ENCODE measurements at regions not wholly inside any gene's neighbourhood (a gene's known extent, or its start where the extent isn't known, plus 50 kb on each side); places are given as distances from the start of the nearest gene placed in this dataset.

- TF ChIP-seq YY1 (IDR thresholded peaks at IDR 0.05; ENCODE audit: low read depth) (no peak), NFIC (IDR thresholded peaks at IDR 0.05) (no peak), ZBTB7A (IDR thresholded peaks at IDR 0.05; ENCODE audit: low read depth) (no peak), TEAD4 (IDR thresholded peaks at IDR 0.05) (no peak), TAF1 (IDR thresholded peaks at IDR 0.05; ENCODE audit: low read depth) (no peak), MAX (IDR thresholded peaks at IDR 0.05) (no peak), RAD21 (IDR thresholded peaks at IDR 0.05; ENCODE audit: low read depth) (no peak), TCF12 (IDR thresholded peaks at IDR 0.05; ENCODE audit: low read depth) (no peak), EP300 (IDR thresholded peaks at IDR 0.05; ENCODE audit: borderline replicate concordance) (no peak), FOXM1 (IDR thresholded peaks at IDR 0.05; ENCODE audit: borderline replicate concordance, low read depth) (no peak), EGR1 (IDR thresholded peaks at IDR 0.05) (no peak), CREB1 (IDR thresholded peaks at IDR 0.05; ENCODE audit: low read depth) (no peak), CEBPB (IDR thresholded peaks at IDR 0.05) (no peak)
- TF ChIP-seq, protein P1, sequence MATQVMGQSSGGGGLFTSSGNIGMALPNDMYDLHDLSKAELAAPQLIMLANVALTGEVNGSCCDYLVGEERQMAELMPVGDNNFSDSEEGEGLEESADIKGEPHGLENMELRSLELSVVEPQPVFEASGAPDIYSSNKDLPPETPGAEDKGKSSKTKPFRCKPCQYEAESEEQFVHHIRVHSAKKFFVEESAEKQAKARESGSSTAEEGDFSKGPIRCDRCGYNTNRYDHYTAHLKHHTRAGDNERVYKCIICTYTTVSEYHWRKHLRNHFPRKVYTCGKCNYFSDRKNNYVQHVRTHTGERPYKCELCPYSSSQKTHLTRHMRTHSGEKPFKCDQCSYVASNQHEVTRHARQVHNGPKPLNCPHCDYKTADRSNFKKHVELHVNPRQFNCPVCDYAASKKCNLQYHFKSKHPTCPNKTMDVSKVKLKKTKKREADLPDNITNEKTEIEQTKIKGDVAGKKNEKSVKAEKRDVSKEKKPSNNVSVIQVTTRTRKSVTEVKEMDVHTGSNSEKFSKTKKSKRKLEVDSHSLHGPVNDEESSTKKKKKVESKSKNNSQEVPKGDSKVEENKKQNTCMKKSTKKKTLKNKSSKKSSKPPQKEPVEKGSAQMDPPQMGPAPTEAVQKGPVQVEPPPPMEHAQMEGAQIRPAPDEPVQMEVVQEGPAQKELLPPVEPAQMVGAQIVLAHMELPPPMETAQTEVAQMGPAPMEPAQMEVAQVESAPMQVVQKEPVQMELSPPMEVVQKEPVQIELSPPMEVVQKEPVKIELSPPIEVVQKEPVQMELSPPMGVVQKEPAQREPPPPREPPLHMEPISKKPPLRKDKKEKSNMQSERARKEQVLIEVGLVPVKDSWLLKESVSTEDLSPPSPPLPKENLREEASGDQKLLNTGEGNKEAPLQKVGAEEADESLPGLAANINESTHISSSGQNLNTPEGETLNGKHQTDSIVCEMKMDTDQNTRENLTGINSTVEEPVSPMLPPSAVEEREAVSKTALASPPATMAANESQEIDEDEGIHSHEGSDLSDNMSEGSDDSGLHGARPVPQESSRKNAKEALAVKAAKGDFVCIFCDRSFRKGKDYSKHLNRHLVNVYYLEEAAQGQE (IDR thresholded peaks at IDR 0.05; ENCODE audit: low read depth): no peak
- TF ChIP-seq, protein P2, sequence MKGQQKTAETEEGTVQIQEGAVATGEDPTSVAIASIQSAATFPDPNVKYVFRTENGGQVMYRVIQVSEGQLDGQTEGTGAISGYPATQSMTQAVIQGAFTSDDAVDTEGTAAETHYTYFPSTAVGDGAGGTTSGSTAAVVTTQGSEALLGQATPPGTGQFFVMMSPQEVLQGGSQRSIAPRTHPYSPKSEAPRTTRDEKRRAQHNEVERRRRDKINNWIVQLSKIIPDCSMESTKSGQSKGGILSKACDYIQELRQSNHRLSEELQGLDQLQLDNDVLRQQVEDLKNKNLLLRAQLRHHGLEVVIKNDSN (IDR thresholded peaks at IDR 0.05): no peak
These were observed 185.3 kb upstream of the CDH6 start for GRCh38 chr5:31008231-31008630.

DNA sequence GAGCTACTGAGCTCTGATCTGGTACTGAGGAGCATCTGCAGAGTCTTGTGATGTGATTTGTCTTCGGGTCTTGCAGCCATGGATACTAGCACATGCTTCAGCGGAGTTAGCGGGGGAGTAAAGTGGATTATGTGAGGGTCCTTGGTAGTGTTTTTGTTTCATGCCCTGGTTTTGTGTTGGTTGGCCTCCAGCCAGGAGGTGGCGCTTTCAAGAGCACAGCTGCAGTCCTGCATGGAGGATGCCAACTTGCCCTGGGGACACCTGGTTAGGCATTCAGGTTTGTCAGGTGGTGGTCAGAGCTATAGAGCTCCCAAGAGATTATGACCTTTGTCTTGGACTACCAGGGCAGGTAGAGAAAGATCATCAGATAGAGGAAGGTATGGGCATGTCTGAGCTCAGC lies 185.8 kb upstream of the CDH6 start:
- TF ChIP-seq YY1 (IDR thresholded peaks at IDR 0.05; ENCODE audit: low read depth) (no peak), CEBPB (IDR thresholded peaks at IDR 0.05) (no peak)

DNA sequence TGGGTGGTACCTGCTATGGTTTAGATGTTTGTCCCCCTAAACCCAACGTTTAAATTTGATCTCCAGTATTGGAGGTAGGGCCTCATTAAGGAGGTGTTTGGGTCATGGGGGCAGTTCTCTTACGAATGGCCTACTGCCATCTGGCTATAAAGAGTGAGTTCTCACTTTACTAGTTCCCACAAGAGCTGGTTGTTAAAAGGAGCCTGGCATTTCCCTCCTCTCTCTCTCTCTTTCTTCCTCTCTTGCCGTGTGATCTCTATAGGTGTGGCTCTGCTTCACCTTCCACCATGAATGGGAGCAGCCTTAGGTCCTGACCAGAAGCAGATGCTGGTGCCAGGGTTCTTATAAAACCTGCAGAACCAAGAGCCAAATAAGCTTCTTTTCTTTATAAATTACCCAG lies 193.2 kb upstream of the CDH6 start:
- TF ChIP-seq, protein P2 (IDR thresholded peaks at IDR 0.05): no peak
- no peak for TF ChIP-seq CREB1 (IDR thresholded peaks at IDR 0.05; ENCODE audit: low read depth)
- no peak for TF ChIP-seq TAF1 (IDR thresholded peaks at IDR 0.05; ENCODE audit: low read depth)
- TF ChIP-seq FOXM1 (IDR thresholded peaks at IDR 0.05; ENCODE audit: borderline replicate concordance, low read depth): no peak
- TF ChIP-seq ZBTB7A (IDR thresholded peaks at IDR 0.05; ENCODE audit: low read depth): no peak
- TF ChIP-seq RAD21 (IDR thresholded peaks at IDR 0.05; ENCODE audit: low read depth): no peak
- no peak for TF ChIP-seq MAX (IDR thresholded peaks at IDR 0.05)
- no peak for TF ChIP-seq TCF12 (IDR thresholded peaks at IDR 0.05; ENCODE audit: low read depth)
- no peak for TF ChIP-seq EP300 (IDR thresholded peaks at IDR 0.05; ENCODE audit: borderline replicate concordance)
- TF ChIP-seq EGR1 (IDR thresholded peaks at IDR 0.05): no peak
- no peak for TF ChIP-seq YY1 (IDR thresholded peaks at IDR 0.05; ENCODE audit: low read depth)
- TF ChIP-seq NFIC (IDR thresholded peaks at IDR 0.05): no peak

DNA sequence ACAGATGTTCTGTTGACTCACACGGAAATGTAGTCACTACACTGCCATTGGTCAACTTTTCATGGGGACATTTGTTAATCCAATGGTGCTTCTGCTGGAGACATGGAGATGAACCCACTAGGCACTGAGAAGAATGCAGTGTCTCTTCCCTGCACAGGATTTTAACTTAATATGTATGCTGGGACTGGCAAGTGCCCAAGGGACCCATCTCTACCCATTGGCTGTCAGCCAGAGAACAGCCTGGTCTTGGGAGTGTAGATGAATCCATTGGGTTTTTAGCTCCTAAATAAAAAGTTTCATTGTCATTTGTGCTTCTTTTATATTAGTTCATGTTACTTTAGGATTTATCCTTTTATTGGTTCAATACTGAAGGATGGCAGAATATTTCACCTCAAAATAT lies 195.8 kb upstream of the CDH6 start:
- no peak for TF ChIP-seq RAD21 (IDR thresholded peaks at IDR 0.05; ENCODE audit: low read depth)
- no peak for TF ChIP-seq ZBTB7A (IDR thresholded peaks at IDR 0.05; ENCODE audit: low read depth)
- TF ChIP-seq CREB1 (IDR thresholded peaks at IDR 0.05; ENCODE audit: low read depth): no peak
- TF ChIP-seq, protein P1 (IDR thresholded peaks at IDR 0.05; ENCODE audit: low read depth): no peak
- no peak for TF ChIP-seq EP300 (IDR thresholded peaks at IDR 0.05; ENCODE audit: borderline replicate concordance)
- no peak for TF ChIP-seq TEAD4 (IDR thresholded peaks at IDR 0.05)
- TF ChIP-seq NFIC (IDR thresholded peaks at IDR 0.05): no peak
- no peak for TF ChIP-seq TAF1 (IDR thresholded peaks at IDR 0.05; ENCODE audit: low read depth)
- no peak for TF ChIP-seq CEBPB (IDR thresholded peaks at IDR 0.05)
- TF ChIP-seq FOXM1 (IDR thresholded peaks at IDR 0.05; ENCODE audit: borderline replicate concordance, low read depth): no peak
- TF ChIP-seq, protein P2 (IDR thresholded peaks at IDR 0.05): no peak
- TF ChIP-seq EGR1 (IDR thresholded peaks at IDR 0.05): no peak
- TF ChIP-seq TCF12 (IDR thresholded peaks at IDR 0.05; ENCODE audit: low read depth): no peak

- no peak for TF ChIP-seq CEBPB (IDR thresholded peaks at IDR 0.05)
- TF ChIP-seq, protein P2 (IDR thresholded peaks at IDR 0.05): no peak
- TF ChIP-seq CREB1 (IDR thresholded peaks at IDR 0.05; ENCODE audit: low read depth): no peak
- no peak for TF ChIP-seq MAX (IDR thresholded peaks at IDR 0.05)
- no peak for TF ChIP-seq YY1 (IDR thresholded peaks at IDR 0.05; ENCODE audit: low read depth)
- no peak for TF ChIP-seq EGR1 (IDR thresholded peaks at IDR 0.05)
- TF ChIP-seq ZBTB7A (IDR thresholded peaks at IDR 0.05; ENCODE audit: low read depth): no peak
- TF ChIP-seq, protein P1 (IDR thresholded peaks at IDR 0.05; ENCODE audit: low read depth): no peak
- no peak for TF ChIP-seq TAF1 (IDR thresholded peaks at IDR 0.05; ENCODE audit: low read depth)
- no peak for TF ChIP-seq FOXM1 (IDR thresholded peaks at IDR 0.05; ENCODE audit: borderline replicate concordance, low read depth)
- no peak for TF ChIP-seq TCF12 (IDR thresholded peaks at IDR 0.05; ENCODE audit: low read depth)
- TF ChIP-seq RAD21 (IDR thresholded peaks at IDR 0.05; ENCODE audit: low read depth): no peak
- no peak for TF ChIP-seq NFIC (IDR thresholded peaks at IDR 0.05)
These were observed 198.6 kb upstream of the CDH6 start for GRCh38 chr5:30994902-30995301.

Data from Ishikawa (cell line).